ENCODE measurements at regions not wholly inside any gene's neighbourhood (a gene's known extent, or its start where the extent isn't known, plus 50 kb on each side); places are given as distances from the start of the nearest gene placed in this dataset.
"Not testable (repeated sequence)": the region's sequence is repeated elsewhere in the genome, so short reads cannot be mapped to it uniquely, and the experiment has no call there.

DNA sequence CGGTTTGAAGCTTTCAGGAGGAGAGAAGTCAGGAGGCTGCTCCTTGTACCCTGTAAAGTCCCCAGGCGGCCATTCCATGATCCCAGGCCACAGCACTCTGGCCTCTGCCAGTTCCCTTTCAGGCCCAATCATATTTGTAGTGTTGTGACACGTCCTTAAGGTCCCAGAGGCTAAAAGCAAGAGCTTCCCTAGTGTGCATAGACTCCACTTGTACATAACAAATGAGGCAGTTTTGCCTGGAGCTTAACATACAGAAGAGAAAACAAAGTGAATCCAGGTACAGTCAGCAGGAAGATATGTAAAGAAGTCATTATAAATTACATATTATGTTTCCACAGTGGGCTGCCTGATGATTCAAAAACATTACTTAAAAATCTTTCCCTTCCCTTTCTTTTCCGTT is 81.1 kb upstream of the RPH3A start:
- DNase-seq: no peak

DNA sequence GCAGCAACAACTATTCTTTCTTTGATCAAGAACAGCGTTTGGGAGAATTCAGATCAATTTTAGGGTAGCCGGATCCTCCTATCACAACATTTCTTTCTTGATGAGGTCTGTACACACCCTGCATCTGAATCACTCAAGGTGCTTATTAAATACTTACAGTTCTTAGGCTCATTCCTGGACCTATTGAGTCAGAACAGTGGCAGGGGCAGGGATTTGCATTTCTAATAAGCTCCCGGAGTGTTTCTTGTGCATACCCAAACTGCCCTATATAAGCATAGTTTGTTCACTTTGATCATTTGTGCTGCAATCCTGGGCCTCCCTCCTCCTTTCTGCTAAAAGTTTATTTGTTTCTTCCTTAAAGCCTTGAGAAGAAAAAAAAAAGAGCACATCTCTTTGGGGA is 80.5 kb upstream of the RPH3A start:
- DNase-seq: no peak

GRCh38 chr12:112711507-112711906 is 80.0 kb upstream of the RPH3A start:
- no peak for DNase-seq

DNA sequence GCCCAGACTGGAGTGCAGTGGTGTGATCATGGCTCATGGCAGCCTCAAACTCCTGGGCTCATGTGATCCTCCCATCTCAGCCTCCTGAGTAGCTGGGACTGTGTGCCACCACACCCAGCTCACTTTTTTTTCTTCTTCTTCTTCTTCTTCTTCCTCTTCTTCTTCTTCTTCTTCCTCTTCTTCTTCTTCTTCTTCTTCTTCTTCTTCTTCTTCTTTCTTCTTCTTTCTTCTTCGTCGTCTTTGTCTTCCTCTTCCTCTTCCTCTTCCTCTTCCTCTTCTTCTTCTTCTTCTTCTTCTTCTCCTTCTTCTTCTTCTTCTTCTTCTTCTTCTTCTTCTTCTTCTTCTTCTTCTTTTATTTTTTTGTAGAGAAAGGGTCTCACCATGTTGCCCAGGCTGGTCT is 78.8 kb upstream of the RPH3A start:
- not testable (repeated sequence) for DNase-seq

GRCh38 chr12:112713471-112713870 is 78.1 kb upstream of the RPH3A start:
- no peak for DNase-seq

GRCh38 chr12:112714166-112714710 is 77.3 kb upstream of the RPH3A start:
- DNase-seq: no peak

- DNase-seq: no peak
Measured at GRCh38 chr12:112716099-112717093, 75.2 kb upstream of the RPH3A start.

DNA sequence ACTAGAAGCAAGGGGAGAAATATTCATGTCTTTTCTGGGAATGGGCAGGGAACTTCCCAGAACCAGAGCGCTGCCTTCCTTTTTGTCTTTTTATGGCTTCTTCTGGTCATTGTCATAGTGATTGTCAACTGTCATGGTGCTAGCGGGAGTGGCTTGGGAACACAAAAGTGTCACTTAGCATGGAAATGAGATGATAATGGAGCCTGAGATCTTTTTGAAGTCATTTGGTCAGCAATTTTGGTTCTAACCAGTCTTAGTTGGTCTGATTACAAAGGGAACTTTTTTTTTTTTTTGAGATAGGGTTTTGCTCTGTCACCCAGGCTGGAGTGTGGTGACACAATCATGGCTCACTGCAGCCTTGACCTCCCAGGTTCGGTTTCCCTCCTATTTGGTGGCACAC is 62.7 kb upstream of the RPH3A start:
- DNase-seq: no peak

DNA sequence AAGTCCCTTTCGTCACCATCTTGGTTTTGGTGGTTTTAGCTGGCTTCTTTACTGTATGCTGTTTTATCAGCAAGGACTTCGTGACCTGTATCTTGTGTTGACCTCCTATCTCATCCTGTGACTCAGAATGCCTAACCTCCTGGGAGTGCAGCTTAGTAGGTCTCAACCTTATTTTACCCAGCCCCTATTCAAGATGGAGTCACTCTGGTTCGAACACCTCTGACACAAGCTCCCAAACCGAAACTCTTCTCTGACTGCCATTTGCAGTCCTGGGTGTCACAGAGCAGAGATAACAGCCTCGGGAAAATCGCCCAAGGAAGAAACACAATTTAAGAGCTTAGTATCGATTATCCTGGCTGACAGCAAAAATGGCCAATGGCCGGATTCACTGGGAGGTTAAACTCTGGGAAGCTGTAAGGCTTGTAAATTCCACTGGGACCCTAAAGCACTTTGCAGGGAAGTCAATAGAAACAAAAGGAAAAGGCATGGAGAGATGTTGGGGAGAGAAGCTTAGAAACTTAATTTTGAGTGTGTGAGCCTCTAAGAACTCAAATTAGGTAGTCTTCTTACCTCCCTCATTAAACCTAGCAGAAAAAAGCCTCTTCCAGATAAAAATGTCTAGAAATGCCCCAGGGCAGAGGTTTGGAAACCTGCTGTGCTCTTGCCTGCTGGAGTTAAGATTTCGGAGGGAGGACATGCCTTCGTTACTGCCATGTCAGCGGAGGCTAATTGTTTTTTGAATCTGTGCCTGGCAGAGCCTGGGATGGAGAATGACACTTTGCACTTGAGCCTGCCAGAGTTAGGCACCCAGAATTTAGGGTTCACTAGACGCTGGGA is 56.5 kb upstream of the RPH3A start:
- DNase-seq: no peak

- no peak for DNase-seq
Measured at GRCh38 chr12:112738531-112738930, 53.0 kb upstream of the RPH3A start.

DNA sequence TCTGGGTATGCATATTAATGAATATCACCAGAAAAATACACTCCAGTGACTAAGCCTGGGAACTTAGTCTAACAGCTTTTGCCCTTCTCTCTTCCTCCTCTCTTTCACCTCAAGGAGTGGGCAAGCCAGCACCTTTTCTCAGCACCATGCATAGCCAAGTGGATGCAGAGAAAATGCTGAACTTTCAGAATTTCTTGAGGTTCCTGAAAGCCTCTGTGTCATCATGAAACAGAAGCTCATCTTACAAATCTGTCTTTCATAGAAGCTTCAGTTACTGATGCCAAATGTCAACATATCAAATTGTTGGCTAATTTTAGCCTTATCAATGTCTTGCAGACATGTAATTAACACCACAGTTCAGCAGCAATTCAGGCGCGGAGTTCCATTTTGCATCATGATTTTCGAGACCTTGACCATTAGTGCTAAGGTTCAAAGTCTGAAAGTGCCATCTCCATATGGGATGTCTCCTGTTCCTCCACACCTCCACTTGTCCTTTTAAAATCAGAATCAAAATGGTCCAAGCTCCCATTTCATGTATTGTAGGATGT is 51.1 kb upstream of the RPH3A start:
- DNase-seq: no peak

DNA sequence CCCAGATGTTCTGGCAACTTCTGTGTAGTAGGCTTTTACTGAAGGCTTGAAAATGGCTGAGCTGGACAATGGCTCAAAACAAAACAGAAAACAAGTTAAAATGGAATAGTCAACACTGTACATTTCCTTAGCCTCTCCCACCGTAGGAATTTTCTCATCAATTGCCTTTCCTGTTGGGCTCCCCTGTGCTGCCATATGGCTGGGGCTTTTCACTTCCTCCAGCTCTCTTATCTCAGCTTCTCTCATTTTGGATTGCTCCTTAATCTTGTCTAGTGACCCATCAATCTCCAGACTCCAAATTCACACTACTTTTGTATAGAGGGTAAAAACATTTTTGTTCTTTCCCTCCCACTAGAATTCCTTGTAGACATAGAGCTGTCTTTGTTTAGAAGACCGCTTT is 50.4 kb upstream of the RPH3A start:
- no peak for DNase-seq
